SK-N-DZ (cell line): ENCODE measurements at regions not wholly inside any gene's neighbourhood (a gene's known extent, or its start where the extent isn't known, plus 50 kb on each side); places are given as distances from the start of the nearest gene placed in this dataset.

Experiments used
- DNase-seq: peaks from one replicate; pipeline ENCODE4 v3.0.0-alpha.2; 2015; ENCODE audit warnings: low spot score

DNA sequence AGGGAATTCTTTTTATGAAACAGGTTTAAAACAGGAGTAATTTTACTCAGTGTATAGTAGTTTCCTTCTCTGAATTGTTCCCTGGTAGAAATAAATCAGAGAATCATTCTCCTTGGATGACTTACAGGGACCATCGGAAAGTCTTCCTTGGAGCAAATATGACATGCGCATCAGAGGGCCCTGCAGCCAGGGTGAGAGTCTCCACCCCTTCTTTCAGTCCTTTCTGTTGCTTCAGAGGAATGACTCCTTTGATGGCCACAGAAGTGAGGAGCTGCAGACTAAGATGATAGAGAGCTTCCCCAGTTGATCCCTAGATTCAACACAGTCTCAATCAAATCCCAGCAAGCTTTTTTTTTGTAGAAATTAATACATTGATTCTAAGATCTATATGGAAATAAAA is 294.8 kb upstream of the UMPS start:
- no peak for DNase-seq

- DNase-seq = no peak
Observed at GRCh38 chr3:124438813-124439212, 291.4 kb upstream of the UMPS start.

DNA sequence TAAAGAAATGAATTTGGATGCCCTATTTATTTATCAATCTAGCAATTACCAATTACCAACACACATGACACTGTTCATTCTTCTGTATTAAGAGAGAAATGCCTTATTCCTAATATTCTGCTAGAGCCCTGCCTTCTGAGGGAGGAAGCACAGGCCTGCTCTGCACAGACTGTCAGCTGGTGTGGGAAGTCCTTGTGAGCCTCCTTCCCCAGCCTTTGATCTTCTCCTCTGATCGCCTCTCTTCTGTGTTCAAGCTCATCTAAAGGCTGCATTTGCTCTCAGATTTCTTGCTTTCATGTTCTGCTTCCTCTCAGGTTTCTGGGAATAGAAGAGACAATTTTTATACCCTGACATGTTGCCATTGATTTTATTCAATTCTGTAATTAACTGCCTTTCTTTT is 290.6 kb upstream of the UMPS start:
- no peak for DNase-seq

DNA sequence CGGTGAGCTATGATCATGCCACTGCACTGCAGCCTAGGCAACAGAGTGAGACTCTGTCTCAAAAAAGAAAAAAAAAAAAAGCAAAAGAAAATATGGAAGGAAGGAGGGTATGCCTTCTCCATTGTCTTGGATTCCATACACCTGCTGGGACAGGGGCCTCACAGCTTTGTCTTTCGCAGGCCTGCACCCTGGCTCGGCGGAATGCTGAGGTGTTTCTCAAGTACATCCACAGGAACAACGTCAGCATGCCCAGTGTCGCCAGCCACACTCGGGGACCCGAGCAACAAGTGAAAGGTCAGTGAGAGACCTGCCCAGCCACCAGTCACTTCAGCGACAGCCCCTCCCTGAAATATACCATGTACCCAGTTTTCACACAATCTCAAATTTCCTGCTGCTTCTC is 288.5 kb upstream of the UMPS start:
- no peak for DNase-seq

DNA sequence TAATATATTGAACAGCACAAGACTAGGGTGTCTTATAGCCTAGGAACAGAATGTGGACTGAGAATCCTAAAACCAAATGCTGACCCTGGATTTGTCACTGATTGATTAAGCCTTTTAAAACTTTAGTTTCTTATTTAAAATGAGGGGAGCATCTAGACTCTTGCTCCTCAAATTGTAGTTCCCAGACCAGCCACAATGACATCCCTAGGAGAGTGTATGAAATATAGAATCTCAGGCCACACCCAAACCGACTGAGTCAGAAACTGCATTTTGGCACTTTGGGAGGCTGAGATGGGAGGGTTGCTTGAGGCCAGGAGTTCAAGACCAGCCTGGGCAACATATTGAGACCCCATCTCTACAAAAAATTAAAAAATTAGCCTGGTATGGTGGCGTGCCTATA is 287.8 kb upstream of the UMPS start:
- DNase-seq = no peak

DNA sequence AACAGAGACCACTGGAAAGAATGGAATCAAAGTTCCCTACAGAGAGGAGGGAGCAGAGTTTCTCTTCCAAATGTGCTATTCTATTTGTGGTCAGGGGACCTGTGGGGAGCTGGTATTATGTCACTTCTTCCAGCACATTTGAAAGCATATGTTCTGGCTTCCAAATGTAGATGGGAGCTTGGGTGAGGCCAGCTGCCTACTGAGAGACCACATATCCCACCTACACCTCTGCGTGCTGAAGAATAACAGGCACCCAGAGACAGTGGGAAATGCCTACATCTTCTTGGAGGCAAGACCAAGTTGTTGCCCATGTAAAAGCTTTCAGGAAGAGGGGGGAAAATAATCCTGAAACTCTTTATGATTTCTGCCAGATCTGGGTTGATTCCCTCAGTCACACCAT is 286.8 kb upstream of the UMPS start:
- DNase-seq = no peak

DNA sequence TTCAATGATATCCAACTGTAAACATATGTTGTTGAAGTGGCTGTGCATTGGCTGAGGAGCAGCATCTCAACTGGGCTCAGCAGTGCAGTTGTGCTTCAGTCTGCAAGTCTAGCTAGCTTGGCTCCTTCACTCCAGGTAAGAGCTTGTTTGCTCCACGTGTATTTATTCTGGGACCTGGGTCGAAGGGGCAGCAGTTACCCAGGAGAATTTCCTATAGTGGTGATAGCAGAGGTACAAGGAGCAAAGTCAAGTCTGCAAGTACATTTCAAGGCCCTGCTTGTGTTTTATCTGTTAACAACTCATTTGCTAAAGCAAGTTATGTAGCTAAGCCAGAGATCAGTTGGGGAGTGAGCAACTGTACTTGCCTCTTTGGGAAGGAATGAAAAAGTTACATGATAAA is 286.2 kb upstream of the UMPS start:
- DNase-seq = no peak

DNA sequence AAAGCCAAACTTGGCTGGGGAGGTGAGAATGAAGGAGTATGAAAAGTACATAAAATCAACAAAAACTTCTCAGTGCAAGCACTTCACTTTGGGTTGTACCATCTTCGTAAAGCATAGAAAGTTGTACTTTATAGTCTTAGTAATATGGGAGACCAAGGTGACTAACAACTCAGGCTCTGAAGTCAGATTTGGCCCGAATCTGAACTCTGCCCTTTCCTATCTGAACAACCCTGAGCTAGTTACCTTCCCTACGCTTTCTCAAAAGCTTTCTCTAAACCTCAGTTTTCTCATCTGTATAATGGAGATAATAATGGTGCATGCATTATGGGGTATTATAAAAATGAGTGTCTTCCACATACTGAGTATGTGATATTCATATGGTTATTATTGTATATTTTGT is 285.4 kb upstream of the UMPS start:
- DNase-seq = no peak

DNA sequence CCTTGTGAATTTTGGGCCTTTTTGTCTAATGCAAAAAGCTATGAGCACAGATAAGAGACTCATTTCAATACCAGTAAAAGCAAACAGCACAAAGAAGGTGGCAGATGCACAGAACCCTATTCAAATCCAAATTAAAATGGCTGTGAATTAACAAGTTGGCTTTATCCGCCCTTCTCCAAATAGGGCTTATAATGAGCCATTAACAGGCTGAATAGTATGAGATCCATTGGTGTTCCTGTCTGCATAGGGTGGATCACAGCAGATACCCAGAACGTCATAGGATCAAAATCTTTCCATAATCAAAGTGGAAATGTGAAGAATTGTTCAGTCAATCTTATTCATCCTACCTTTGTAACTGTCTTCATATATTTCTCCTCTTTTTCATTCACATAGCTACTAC is 282.4 kb upstream of the UMPS start:
- DNase-seq = no peak

DNA sequence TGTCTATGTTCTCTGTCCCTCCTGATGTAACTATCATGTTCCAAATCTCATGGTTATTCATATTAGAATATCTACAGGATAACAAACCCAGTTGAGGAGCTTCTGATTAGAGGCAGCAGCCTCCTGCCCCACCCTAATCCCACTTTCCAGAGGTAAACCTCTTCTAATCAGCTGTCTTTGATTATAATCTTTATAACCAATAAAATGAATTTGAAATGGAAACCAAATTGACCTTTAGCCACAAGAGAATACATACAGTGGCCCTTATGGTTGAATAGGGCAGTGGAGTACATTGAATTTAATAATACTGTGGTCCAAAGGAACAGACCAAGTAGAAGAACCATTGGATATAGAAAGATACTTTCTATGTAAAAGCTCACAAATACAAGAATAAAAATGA is 281.3 kb upstream of the UMPS start:
- no peak for DNase-seq

DNA sequence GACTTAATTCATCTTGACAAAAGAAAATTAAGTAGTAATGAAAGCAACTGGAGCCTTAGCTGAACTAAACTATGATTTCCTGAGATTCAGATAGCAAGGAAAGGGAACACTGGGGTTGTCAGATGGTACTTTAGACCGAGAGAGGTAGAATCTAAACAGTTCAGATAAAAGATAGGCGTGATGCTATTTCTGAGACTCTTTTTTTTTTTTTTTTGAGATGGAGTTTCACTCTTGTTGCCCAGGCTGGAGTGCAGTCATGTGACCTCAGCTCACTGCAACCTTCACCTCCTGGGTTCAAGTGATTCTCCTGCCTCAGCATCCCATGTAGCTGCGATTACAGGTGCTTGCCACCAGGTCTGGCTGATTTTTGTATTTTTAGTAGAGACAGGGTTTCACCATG is 279.9 kb upstream of the UMPS start:
- DNase-seq = no peak

- DNase-seq = no peak
Observed at GRCh38 chr3:124451630-124452317, 278.5 kb upstream of the UMPS start.

DNA sequence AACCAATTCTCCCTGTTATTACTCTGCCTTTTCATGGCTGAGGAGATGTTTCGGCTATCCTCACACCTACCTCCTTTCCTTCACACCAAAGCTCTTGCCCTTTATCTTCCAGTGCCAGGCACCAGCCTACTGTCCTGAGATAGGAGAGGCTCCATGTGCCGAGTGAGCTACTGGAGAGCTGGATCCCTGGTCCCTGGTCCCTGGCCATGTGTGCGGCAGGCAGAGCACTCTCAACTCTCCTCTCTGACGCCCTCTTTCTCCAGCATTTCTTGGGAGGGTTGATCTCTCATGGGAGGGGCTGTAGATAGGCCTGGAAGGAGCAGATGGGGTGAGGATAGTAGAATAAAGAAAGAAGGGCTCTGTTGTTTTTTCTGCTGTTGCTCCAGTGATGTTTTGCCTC is 277.1 kb upstream of the UMPS start:
- no peak for DNase-seq

GRCh38 chr3:124455891-124456290 is 274.4 kb upstream of the UMPS start:
- DNase-seq = no peak

DNA sequence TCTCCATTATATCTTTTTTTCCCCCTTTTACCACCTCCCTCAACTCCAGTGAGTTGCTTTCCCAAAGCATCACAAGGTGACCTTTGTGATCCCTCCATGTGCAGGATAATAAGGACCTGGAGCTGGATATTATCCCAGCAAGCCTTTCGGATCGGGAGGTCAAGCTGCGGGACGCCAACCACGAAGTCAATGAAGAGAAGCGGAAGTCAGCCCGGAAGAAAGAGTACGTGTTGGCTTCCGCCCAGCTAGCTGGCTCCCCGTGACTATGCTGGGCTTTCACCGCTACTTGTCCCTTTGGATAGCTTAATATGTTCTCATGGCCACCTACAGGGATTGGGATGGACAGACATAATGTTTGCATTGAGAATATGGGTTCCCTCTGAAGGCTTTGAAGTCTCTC is 273.7 kb upstream of the UMPS start:
- no peak for DNase-seq

GRCh38 chr3:124459678-124460077 is 270.6 kb upstream of the UMPS start:
- DNase-seq = no peak

DNA sequence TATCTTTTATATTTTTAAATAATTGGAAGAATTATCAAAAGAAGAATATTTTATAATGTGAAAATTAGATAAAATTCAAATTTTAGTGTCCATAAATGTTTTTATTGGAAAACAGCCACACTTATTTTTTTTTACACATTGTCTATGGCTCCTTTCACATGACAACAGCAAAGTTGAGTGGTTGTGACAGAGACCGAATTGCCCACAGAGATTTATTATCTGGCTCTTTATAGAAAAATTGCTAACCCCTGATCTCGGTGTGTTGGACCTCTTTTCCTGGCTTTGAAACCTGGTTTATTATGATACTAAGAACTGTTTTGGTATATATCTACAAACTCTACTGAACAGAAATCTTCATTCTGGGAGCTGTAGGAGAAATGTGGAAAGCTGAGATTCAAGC is 269.1 kb upstream of the UMPS start:
- DNase-seq = no peak

- DNase-seq = no peak
Observed at GRCh38 chr3:124461838-124462632, 268.2 kb upstream of the UMPS start.

GRCh38 chr3:124463234-124463633 is 267.0 kb upstream of the UMPS start:
- DNase-seq = no peak

- peak; percentile 49 for DNase-seq
Observed at GRCh38 chr3:124467980-124468902, 262.0 kb upstream of the UMPS start.

- no peak for DNase-seq
Observed at GRCh38 chr3:124469555-124469954, 260.7 kb upstream of the UMPS start.

DNA sequence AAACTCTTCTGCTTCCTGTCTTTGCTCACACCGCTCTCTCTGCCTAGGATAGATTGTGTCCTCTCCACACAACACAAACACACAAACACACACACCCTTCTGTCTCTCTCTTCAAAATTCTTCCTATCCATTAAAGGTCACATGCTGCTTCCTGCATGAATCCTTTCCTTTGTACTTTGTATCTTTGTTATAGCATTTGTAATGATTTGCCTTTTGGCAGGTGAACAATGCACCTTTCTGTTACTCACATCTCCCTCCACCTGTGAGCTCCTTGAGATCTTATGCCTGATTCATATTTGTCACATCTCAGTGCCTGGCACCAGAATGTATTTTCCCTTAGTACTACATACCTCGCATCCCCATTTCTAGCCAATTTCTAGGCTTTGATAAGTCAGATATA is 251.4 kb upstream of the UMPS start:
- DNase-seq = no peak
